DOHH2 (cell line): ENCODE measurements at regions not wholly inside any gene's neighbourhood (a gene's known extent, or its start where the extent isn't known, plus 50 kb on each side); places are given as distances from the start of the nearest gene placed in this dataset.

Experiments used
- H3F3A ChIP-seq: fragments of 200-600 bp; sonication (generic), shearing (Covaris generic); 2 replicates; pipeline ENCODE4 v1.6.0; 2016; ENCODE audit warnings: antibody characterized with exemption, mild to moderate bottlenecking; ENCODE audit not compliant: control insufficient read depth, insufficient read depth
- H3K27ac ChIP-seq: fragments of 200-600 bp; sonication (generic); 2 replicates; pipeline ENCODE4 v1.5.1; 2014; ENCODE audit warnings: low read depth, mild to moderate bottlenecking, low read length, moderate library complexity
- H3K27me3 ChIP-seq: fragments of 200-600 bp; sonication (generic); 2 replicates; pipeline ENCODE4 v1.6.1; 2014; ENCODE audit warnings: mild to moderate bottlenecking, low read length, mixed read lengths; ENCODE audit not compliant: control insufficient read depth
- H3K36me3 ChIP-seq: fragments of 200-600 bp; sonication (generic); 2 replicates; pipeline ENCODE4 v1.6.1; 2014; ENCODE audit warnings: mild to moderate bottlenecking, low read length, moderate library complexity, mixed read lengths; ENCODE audit not compliant: control insufficient read depth
- H3K4me1 ChIP-seq: fragments of 200-600 bp; sonication (generic); 2 replicates; pipeline ENCODE4 v1.6.1; 2014; ENCODE audit warnings: mild to moderate bottlenecking, low read length, mixed read lengths; ENCODE audit not compliant: control insufficient read depth
- H3K4me2 ChIP-seq: fragments of 200-600 bp; sonication (generic); 2 replicates; pipeline ENCODE4 v1.6.0; 2014; ENCODE audit warnings: mild to moderate bottlenecking, low read length, moderate library complexity
- H3K4me3 ChIP-seq: fragments of 200-600 bp; sonication (generic); 2 replicates; pipeline ENCODE4 v1.5.1; 2014; ENCODE audit warnings: mild to moderate bottlenecking, low read length, mixed read lengths
- H3K79me2 ChIP-seq: fragments of 200-600 bp; sonication (generic); 2 replicates; pipeline ENCODE4 v1.6.1; 2014; ENCODE audit warnings: mild to moderate bottlenecking, low read length, mixed read lengths; ENCODE audit not compliant: control insufficient read depth
- H3K9me2 ChIP-seq: fragments of 200-600 bp; sonication (generic); replicated peaks from 2 replicates; pipeline ENCODE4 v1.6.1; 2014; ENCODE audit warnings: mild to moderate bottlenecking, low read length, mixed read lengths; ENCODE audit not compliant: control insufficient read depth
- H3K9me3 ChIP-seq: fragments of 200-600 bp; sonication (generic); 2 replicates; pipeline ENCODE4 v1.6.1; 2014; ENCODE audit warnings: antibody characterized with exemption, low read length, mixed read lengths; ENCODE audit not compliant: control insufficient read depth, insufficient read depth
- H4K20me1 ChIP-seq: fragments of 200-600 bp; sonication (generic); 2 replicates; pipeline ENCODE4 v1.6.0; 2014; ENCODE audit warnings: low read depth, mild to moderate bottlenecking, antibody characterized with exemption, low read length, moderate library complexity; ENCODE audit not compliant: control insufficient read depth, insufficient read depth
- CTCF ChIP-seq: fragments of 200-600 bp; sonication (generic); IDR thresholded peaks from one replicate; pipeline ENCODE4 v1.5.1; 2014; ENCODE audit warnings: antibody characterized with exemption, mild to moderate bottlenecking, low read depth, low read length; ENCODE audit not compliant: poor library complexity, severe bottlenecking
- EZH2phosphoT487 ChIP-seq: fragments of 200-600 bp; sonication (generic); IDR thresholded peaks from 2 replicates; pipeline ENCODE4 v1.6.1; 2017; ENCODE audit warnings: borderline replicate concordance, mild to moderate bottlenecking, antibody characterized with exemption, low read length, moderate library complexity, mixed read lengths

- H3K27ac ChIP-seq = no peak overlapping the region
- no peaks in the 10 kb centered on the region for H3K36me3 ChIP-seq
- H3K9me3 ChIP-seq = no peaks in the 10 kb centered on the region
- no peaks in the 10 kb centered on the region for H3F3A ChIP-seq
- TF ChIP-seq CTCF (no peak), EZH2phosphoT487 (no peak)
- H3K4me1 ChIP-seq = no peaks in the 10 kb centered on the region
- no peaks in the 10 kb centered on the region for H3K79me2 ChIP-seq
- H3K27me3 ChIP-seq = no peaks in the 10 kb centered on the region
- H3K4me2 ChIP-seq = no peak overlapping the region
- no peaks in the 10 kb centered on the region for H4K20me1 ChIP-seq
- H3K4me3 ChIP-seq = no peak overlapping the region
- no peaks in the 10 kb centered on the region for H3K9me2 ChIP-seq
Measured at GRCh38 chr5:105783811-105784210, 1886.9 kb downstream of the EFNA5 start.

GRCh38 chr5:105782501-105782900 lies 1888.2 kb downstream of the EFNA5 start:
- Histone ChIP-seq H3K27me3 (no peaks in the 10 kb centered on the region), H3F3A (no peaks in the 10 kb centered on the region)

GRCh38 chr5:105773241-105773640 lies 1897.5 kb downstream of the EFNA5 start:
- Histone ChIP-seq H3K9me3 (no peaks in the 10 kb centered on the region), H3K4me1 (no peaks in the 10 kb centered on the region), H3K27me3 (no peaks in the 10 kb centered on the region), H3K36me3 (no peaks in the 10 kb centered on the region), H3K9me2 (no peaks in the 10 kb centered on the region), H4K20me1 (no peaks in the 10 kb centered on the region), H3F3A (no peaks in the 10 kb centered on the region), H3K4me2 (no peak overlapping the region), H3K4me3 (no peak overlapping the region), H3K79me2 (no peaks in the 10 kb centered on the region), H3K27ac (no peak overlapping the region)
- no peak for TF ChIP-seq EZH2phosphoT487

More at GRCh38 chr5:105782501-105782900, 1888.2 kb downstream of the EFNA5 start:
- Histone ChIP-seq H3K4me3 (no peak overlapping the region), H3K9me2 (no peaks in the 10 kb centered on the region), H3K36me3 (no peaks in the 10 kb centered on the region), H3K27ac (no peak overlapping the region), H3K9me3 (no peaks in the 10 kb centered on the region), H3K4me1 (no peaks in the 10 kb centered on the region), H3K79me2 (no peaks in the 10 kb centered on the region), H4K20me1 (no peaks in the 10 kb centered on the region), H3K4me2 (no peak overlapping the region)
- TF ChIP-seq CTCF (no peak), EZH2phosphoT487 (no peak)

- H3K9me2 ChIP-seq = no peaks in the 10 kb centered on the region
- H3K79me2 ChIP-seq = no peaks in the 10 kb centered on the region
Measured at GRCh38 chr5:105767267-105767666, 1903.5 kb downstream of the EFNA5 start.

More at GRCh38 chr5:105767267-105767666, 1903.5 kb downstream of the EFNA5 start:
- H4K20me1 ChIP-seq = no peaks in the 10 kb centered on the region
- no peak overlapping the region for H3K4me3 ChIP-seq
- no peaks in the 10 kb centered on the region for H3K4me1 ChIP-seq
- no peak overlapping the region for H3K4me2 ChIP-seq
- no peak for TF ChIP-seq EZH2phosphoT487
- no peak for TF ChIP-seq CTCF
- H3K36me3 ChIP-seq = no peaks in the 10 kb centered on the region
- H3F3A ChIP-seq = no peaks in the 10 kb centered on the region
- peaks cover 6% of the 10 kb centered on the region; the same call in 1 of the 2 replicates for H3K9me3 ChIP-seq
- no peak overlapping the region for H3K27ac ChIP-seq
- no peaks in the 10 kb centered on the region for H3K27me3 ChIP-seq
